CD14-positive monocyte (primary cell): ENCODE measurements at regions not wholly inside any gene's neighbourhood (a gene's known extent, or its start where the extent isn't known, plus 50 kb on each side); places are given as distances from the start of the nearest gene placed in this dataset.

Experiments
- DNase-seq, 3 donors: peaks; one replicate each; pipeline ENCODE4 v3.0.0-alpha.2; 2011 to 2022
- H2AFZ ChIP-seq: 2 replicates; pipeline ENCODE4 v1.6.0; 2012; ENCODE audit warnings: mild to moderate bottlenecking, low read depth, low read length, inconsistent platforms; ENCODE audit not compliant: insufficient read depth, poor library complexity, severe bottlenecking
- H3K27ac ChIP-seq, 2 donors: 1 replicate in 1 of 2; 2 replicates in 1 of 2; pipeline ENCODE4 v1.5.1; 2012 to 2013; ENCODE audit warnings: low read length in 2 of 2, control low read depth in 1 of 2, inconsistent platforms in 1 of 2, low read depth in 1 of 2, mild to moderate bottlenecking in 1 of 2
- H3K27me3 ChIP-seq, 2 donors: one replicate each; pipeline versions ENCODE4 v1.6.0 to v1.6.1; 2011 to 2013; ENCODE audit warnings: low read length in 2 of 2; ENCODE audit not compliant: control insufficient read depth in 2 of 2, insufficient read depth in 2 of 2
- H3K36me3 ChIP-seq, 2 donors: replicated peaks in 1 of 2; 1 replicate in 1 of 2; 2 replicates in 1 of 2; pipeline versions ENCODE4 v1.5.1 to v1.6.1; 2012 to 2013; ENCODE audit warnings: low read length in 2 of 2, control low read depth in 1 of 2, inconsistent platforms in 1 of 2, mild to moderate bottlenecking in 1 of 2; ENCODE audit not compliant: insufficient read depth in 2 of 2, control insufficient read depth in 1 of 2
- H3K4me1 ChIP-seq, 2 donors: 1 replicate in 1 of 2; 2 replicates in 1 of 2; pipeline versions ENCODE4 v1.5.1 to v1.6.1; 2012 to 2013; ENCODE audit warnings: low read length in 2 of 2, control low read depth in 1 of 2, inconsistent platforms in 1 of 2, mild to moderate bottlenecking in 1 of 2, moderate library complexity in 1 of 2; ENCODE audit not compliant: insufficient read depth in 2 of 2, control insufficient read depth in 1 of 2
- H3K4me2 ChIP-seq: replicated peaks from 2 replicates; pipeline ENCODE3; 2012; ENCODE audit warnings: low read length, moderate library complexity, mild to moderate bottlenecking; ENCODE audit not compliant: poor library complexity, severe bottlenecking; ENCODE audit errors: extremely low read depth
- H3K4me3 ChIP-seq, 3 experiments: fragments of 200-600 bp in 1 of 3; sonication (generic) in 1 of 3; replicated peaks in 1 of 3; 1 replicate in 2 of 3; 2 replicates in 1 of 3; pipeline ENCODE4 v1.5.1; 2011 to 2013; ENCODE audit warnings: low read length in 3 of 3, mild to moderate bottlenecking in 3 of 3, control low read depth in 2 of 3, low read depth in 2 of 3, inconsistent platforms in 1 of 3, moderate library complexity in 1 of 3
- H3K79me2 ChIP-seq: 2 replicates; pipeline ENCODE4 v1.6.0; 2012; ENCODE audit warnings: mild to moderate bottlenecking, control low read depth, inconsistent platforms, low read length, moderate library complexity; ENCODE audit not compliant: insufficient read depth
- H3K9ac ChIP-seq: 2 replicates; pipeline ENCODE4 v1.6.0; 2017; ENCODE audit warnings: low read length, mild to moderate bottlenecking; ENCODE audit not compliant: insufficient read depth, poor library complexity, severe bottlenecking
- H3K9me3 ChIP-seq, 2 donors: replicated peaks in 1 of 2; 1 replicate in 1 of 2; 2 replicates in 1 of 2; pipeline versions ENCODE4 v1.5.1 to v1.6.1; 2012 to 2013; ENCODE audit warnings: low read length in 2 of 2, control low read depth in 1 of 2; ENCODE audit not compliant: control insufficient read depth in 1 of 2, insufficient read depth in 1 of 2
- H4K20me1 ChIP-seq: 2 replicates; pipeline ENCODE4 v1.6.0; 2012; ENCODE audit warnings: mild to moderate bottlenecking, low read length, control low read depth, moderate library complexity; ENCODE audit not compliant: insufficient read depth
- H3K27ac Mint-ChIP-seq, 7 donors: one replicate each; pipeline ENCODE4 v1.8.0; 2020; ENCODE audit warnings: mild to moderate bottlenecking in 7 of 7, mixed read lengths in 7 of 7, moderate library complexity in 6 of 7, inconsistent platforms in 2 of 7
- H3K27me3 Mint-ChIP-seq, 3 donors: one replicate each; pipeline ENCODE4 v1.8.0; 2021 to 2022; ENCODE audit warnings: low read depth in 3 of 3, mild to moderate bottlenecking in 3 of 3, mixed read lengths in 3 of 3, moderate library complexity in 3 of 3, inconsistent platforms in 1 of 3
- H3K36me3 Mint-ChIP-seq, 2 donors: one replicate each; pipeline ENCODE4 v1.8.0; 2020; ENCODE audit warnings: mixed read lengths in 2 of 2, inconsistent platforms in 1 of 2, mild to moderate bottlenecking in 1 of 2
- H3K4me1 Mint-ChIP-seq: one replicate; pipeline ENCODE4 v1.8.0; 2020; ENCODE audit warnings: mild to moderate bottlenecking, mixed read lengths
- H3K4me3 Mint-ChIP-seq, 2 donors: one replicate each; pipeline ENCODE4 v1.8.0; 2020; ENCODE audit warnings: mild to moderate bottlenecking in 2 of 2, mixed read lengths in 2 of 2, moderate library complexity in 1 of 2
- H3K9me3 Mint-ChIP-seq, 7 donors: one replicate each; pipeline ENCODE4 v1.8.0; 2020 to 2022; ENCODE audit warnings: mixed read lengths in 7 of 7, mild to moderate bottlenecking in 6 of 7, moderate library complexity in 6 of 7, inconsistent platforms in 2 of 7
- CTCF ChIP-seq: fragments of 200-600 bp; IDR thresholded peaks from one replicate; pipeline ENCODE4 v1.8.0; 2022; ENCODE audit warnings: antibody characterized with exemption, mild to moderate bottlenecking
- WGBS: methylation state at CpG from one replicate; pipeline ENCODE4 v1.1.5; 2013; ENCODE audit warnings: missing lambda C conversion rate; ENCODE audit not compliant: insufficient coverage; 5-methylcytosine and 5-hydroxymethylcytosine counted together
- intact Hi-C, 2 donors: fragments of 100-400 bp; cut with micrococcal nuclease; formaldehyde crosslinking; loops; one replicate each; pipeline versions ENCODE4 v1.15.0 to v1.15.1; 2023

DNA sequence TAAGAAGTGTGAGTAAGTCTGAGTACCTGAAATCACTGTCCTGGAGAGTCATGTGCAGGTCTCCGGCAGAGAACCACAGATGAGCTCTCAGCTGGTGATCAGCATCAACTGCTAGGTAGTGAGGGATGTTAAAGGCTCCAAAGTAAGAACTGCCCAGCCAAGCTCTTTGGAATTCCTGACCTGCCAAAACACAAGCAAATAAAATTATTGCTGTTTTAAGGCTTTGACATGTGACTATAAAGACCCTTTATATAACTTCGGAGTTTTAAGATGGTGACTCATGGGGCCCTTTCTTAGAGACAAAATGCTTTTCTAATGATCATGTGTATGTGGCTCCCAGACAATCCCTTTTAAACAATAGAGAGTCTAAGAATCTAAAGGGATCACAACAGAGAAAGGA lies 855.7 kb downstream of the TRIB2 start:
- Mint-ChIP-seq H3K27me3 (no peaks in the 10 kb centered on the region), H3K36me3 (no peaks in the 10 kb centered on the region), H3K4me1 (no peaks in the 10 kb centered on the region), H3K4me3 (no peak overlapping the region), H3K9me3 (peaks cover 0 to 6% (median 0%) of the 10 kb centered on the region in 7 donors), H3K27ac (no peak overlapping the region)
- H3K9me3 ChIP-seq: no peaks in the 10 kb centered on the region
- no peak overlapping the region for H3K9ac ChIP-seq
- no peak overlapping the region for H2AFZ ChIP-seq
- H3K27me3 ChIP-seq: no peaks in the 10 kb centered on the region
- no peaks in the 10 kb centered on the region for H3K4me1 ChIP-seq
- intact Hi-C loops: no loop called here
- H3K27ac ChIP-seq: no peak overlapping the region
- no peak for DNase-seq
- no peaks in the 10 kb centered on the region for H4K20me1 ChIP-seq
- H3K79me2 ChIP-seq: no peaks in the 10 kb centered on the region
- no peak overlapping the region for H3K4me2 ChIP-seq
- H3K4me3 ChIP-seq: no peak overlapping the region
- no peaks in the 10 kb centered on the region for H3K36me3 ChIP-seq
- 80% methylated on average over 1 of the region's 2 CpGs for WGBS
- TF ChIP-seq CTCF: no peak

GRCh38 chr2:13574831-13575230 lies 858.1 kb downstream of the TRIB2 start:
- no peak for DNase-seq
- Histone ChIP-seq H3K9ac (no peak overlapping the region), H4K20me1 (no peaks in the 10 kb centered on the region), H3K4me1 (no peaks in the 10 kb centered on the region), H3K36me3 (no peaks in the 10 kb centered on the region), H3K9me3 (no peaks in the 10 kb centered on the region), H3K27ac (no peak overlapping the region), H3K79me2 (no peaks in the 10 kb centered on the region), H3K4me2 (no peak overlapping the region), H3K27me3 (no peaks in the 10 kb centered on the region), H2AFZ (no peak overlapping the region), H3K4me3 (no peak overlapping the region)
- 90% methylated on average over 2 of the region's 2 CpGs for WGBS
- no peak overlapping the region for H3K4me3 Mint-ChIP-seq
- intact Hi-C loops: no loop called here
- no peaks in the 10 kb centered on the region for H3K4me1 Mint-ChIP-seq
- no peaks in the 10 kb centered on the region for H3K27me3 Mint-ChIP-seq
- TF ChIP-seq CTCF: no peak
- H3K9me3 Mint-ChIP-seq: peaks cover 0 to 3% (median 0%) of the 10 kb centered on the region in 7 donors
- H3K27ac Mint-ChIP-seq: no peak overlapping the region
- no peaks in the 10 kb centered on the region for H3K36me3 Mint-ChIP-seq
